Spleen (tissue), 11 donors: ENCODE measurements at regions not wholly inside any gene's neighbourhood (a gene's known extent, or its start where the extent isn't known, plus 50 kb on each side); places are given as distances from the start of the nearest gene placed in this dataset.

ENCODE experiments used
- DNase-seq: peaks from one replicate; pipeline ENCODE4 v3.0.0-alpha.2; 2020
- H3K27ac ChIP-seq, 8 donors: fragments of 200-600 bp; sonication (generic) in 7 of 8; 1 replicate in 4 of 8; 2 replicates in 4 of 8; pipeline versions ENCODE4 v1.5.0 to v1.8.0; 2016 to 2021; ENCODE audit warnings: inconsistent platforms in 4 of 8, mild to moderate bottlenecking in 4 of 8, moderate library complexity in 1 of 8
- H3K27me3 ChIP-seq, 7 donors: fragments of 200-600 bp; sonication (generic) in 6 of 7; replicated peaks in 1 of 7; 1 replicate in 4 of 7; 2 replicates in 3 of 7; pipeline versions ENCODE4 v1.5.0 to v1.8.0; 2016 to 2021; ENCODE audit warnings: inconsistent platforms in 3 of 7, mild to moderate bottlenecking in 1 of 7
- H3K36me3 ChIP-seq, 6 donors: fragments of 200-600 bp; sonication (generic) in 5 of 6; 1 replicate in 4 of 6; 2 replicates in 2 of 6; pipeline versions ENCODE4 v1.5.0 to v1.8.0; 2016 to 2021; ENCODE audit warnings: inconsistent platforms in 2 of 6
- H3K4me1 ChIP-seq, 6 donors: fragments of 200-600 bp; sonication (generic) in 5 of 6; 1 replicate in 3 of 6; 2 replicates in 3 of 6; pipeline versions ENCODE4 v1.5.0 to v1.8.0; 2016 to 2021; ENCODE audit warnings: inconsistent platforms in 3 of 6
- H3K4me3 ChIP-seq, 8 donors: fragments of 200-600 bp; sonication (generic) in 7 of 8; 1 replicate in 4 of 8; 2 replicates in 4 of 8; pipeline versions ENCODE4 v1.5.0 to v1.8.0; 2016 to 2021; ENCODE audit warnings: inconsistent platforms in 4 of 8, mild to moderate bottlenecking in 4 of 8, moderate library complexity in 2 of 8
- H3K9me3 ChIP-seq, 8 donors: fragments of 200-600 bp; sonication (generic) in 7 of 8; 1 replicate in 4 of 8; 2 replicates in 4 of 8; pipeline versions ENCODE4 v1.5.0 to v1.8.0; 2016 to 2021; ENCODE audit warnings: inconsistent platforms in 4 of 8
- CTCF ChIP-seq, 11 experiments: fragments of 200-600 bp in 7 of 11; fragments of 450-650 bp in 4 of 11; sonication (generic) in 4 of 11; IDR thresholded peaks in 8 of 11; conservative IDR thresholded peaks in 3 of 11; 1 replicate in 7 of 11; 2 replicates in 4 of 11; pipeline versions ENCODE4 v1.4.0 to v1.8.0; 2016 to 2021; ENCODE audit warnings: antibody characterized with exemption in 11 of 11, inconsistent platforms in 4 of 11, mild to moderate bottlenecking in 1 of 11
- POLR2A ChIP-seq, 3 donors: fragments of 450-650 bp; IDR thresholded peaks; one replicate each; pipeline ENCODE4 v1.5.1; 2017; ENCODE audit warnings: antibody characterized with exemption in 3 of 3, mild to moderate bottlenecking in 1 of 3
- POLR2AphosphoS5 ChIP-seq, 3 donors: sonication (generic); formaldehyde crosslinking; IDR thresholded peaks; one replicate each; pipeline ENCODE4 v1.5.1; 2017; ENCODE audit warnings: antibody characterized with exemption in 3 of 3
- WGBS, 5 donors: extraction: QIAGEN DNeasy Blood & Tissue Kit in 3 of 5; methylation state at CpG; one replicate each; pipeline versions ENCODE4 v1.1.5 to v1.1.7; 2013 to 2018; 5-methylcytosine and 5-hydroxymethylcytosine counted together
- intact Hi-C: fragments of 100-400 bp; cut with DNase I; formaldehyde crosslinking; loops from one replicate; pipeline ENCODE4 v1.15.0; 2023; ENCODE audit warnings: low total_unique reads
- donor health status: healthy with polysubstance abuse.
- donor health status: DM: no; HTN: no; CAD: no; lungs with moderate emphysema.
- donor health status: DM: no; HTN: no; CAD: no.
- donor health status: Bipolar disorder and iron deficiency.
- donor health status: healthy.
- donor health status: DM: no; HTN: no; CAD: no.
- donor health status: DM: yes; HTN: yes; CAD: no.

GRCh38 chr15:47188758-47189507 is 528.4 kb upstream of the SEMA6D start:
- TF ChIP-seq POLR2AphosphoS5 (IDR thresholded peaks at IDR 0.05) (no peak), CTCF (IDR thresholded peaks at IDR 0.05 in 8 of 11, conservative IDR thresholded peaks at IDR 0.05 in 3 of 11) (no peak), POLR2A (IDR thresholded peaks at IDR 0.05) (no peak)
- H3K9me3 ChIP-seq = no peaks in the 10 kb centered on the region
- no peak for DNase-seq
- intact Hi-C loops = no loop called here
- WGBS, 5 donors = 77 to 88% (median 83%) methylated on average over 1 of the region's 1 CpG
- H3K27ac ChIP-seq = no peak overlapping the region
- H3K4me3 ChIP-seq = no peak overlapping the region
- no peaks in the 10 kb centered on the region for H3K36me3 ChIP-seq
- peaks cover 0 to 29% (median 23%) of the 10 kb centered on the region in 7 donors for H3K27me3 ChIP-seq
- H3K4me1 ChIP-seq = peaks cover 7 to 16% (median 13%) of the 10 kb centered on the region in 6 donors

GRCh38 chr15:47194718-47195117 is 522.6 kb upstream of the SEMA6D start:
- Histone ChIP-seq H3K4me3 (no peak overlapping the region), H3K9me3 (no peaks in the 10 kb centered on the region), H3K27ac (no peak overlapping the region), H3K36me3 (no peaks in the 10 kb centered on the region), H3K27me3 (no peaks in the 10 kb centered on the region), H3K4me1 (peaks cover 0 to 6% (median 0%) of the 10 kb centered on the region in 6 donors)
- TF ChIP-seq POLR2A (IDR thresholded peaks at IDR 0.05) = no peak
- TF ChIP-seq CTCF (IDR thresholded peaks at IDR 0.05 in 8 of 11, conservative IDR thresholded peaks at IDR 0.05 in 3 of 11) = peak in 1 of 11 experiments; percentile 22
- no peak for DNase-seq
- intact Hi-C loops = loop anchor here (2.0 to 10.0 kb wide), 2 partner anchors 794 to 1160 kb away; no protein-coding TSS in a partner anchor
- WGBS, 5 donors = 44 to 55% (median 50%) methylated on average over 2 of the region's 2 CpGs

GRCh38 chr15:47196048-47196447 is 521.3 kb upstream of the SEMA6D start:
- TF ChIP-seq CTCF (IDR thresholded peaks at IDR 0.05 in 8 of 11, conservative IDR thresholded peaks at IDR 0.05 in 3 of 11) (peak; percentile 25 to 84 (median 62)), POLR2A (IDR thresholded peaks at IDR 0.05) (no peak), POLR2AphosphoS5 (IDR thresholded peaks at IDR 0.05) (no peak)
- Histone ChIP-seq H3K36me3 (no peaks in the 10 kb centered on the region), H3K27ac (no peak overlapping the region), H3K27me3 (no peaks in the 10 kb centered on the region), H3K9me3 (no peaks in the 10 kb centered on the region), H3K4me3 (no peak overlapping the region), H3K4me1 (peaks cover 0 to 6% (median 0%) of the 10 kb centered on the region in 6 donors)
- DNase-seq = peak; percentile 82
- intact Hi-C loops = loop anchor here (10.0 kb wide), 1 partner anchor 1159 kb away; no protein-coding TSS in a partner anchor
- WGBS, 5 donors = 0 to 4% (median 1%) methylated on average over 4 of the region's 4 CpGs

DNA sequence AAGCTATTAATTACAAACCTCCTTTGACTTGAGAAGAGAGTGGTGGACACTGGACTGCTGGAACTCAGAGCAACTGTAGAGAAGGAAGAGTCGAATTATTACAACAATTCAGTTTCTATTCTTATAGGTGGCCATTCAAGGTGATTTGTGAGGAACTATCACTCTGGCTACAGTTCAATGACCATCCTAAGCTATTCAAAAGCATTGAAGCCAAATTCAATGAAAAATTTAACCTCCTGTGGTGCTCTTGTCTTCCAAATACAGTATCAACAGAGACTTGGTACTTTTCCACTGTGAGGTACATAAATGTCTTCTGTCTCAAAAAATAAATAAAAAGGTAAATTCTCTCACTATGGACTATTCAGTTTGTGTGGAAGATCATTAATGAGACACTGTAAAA is 513.3 kb upstream of the SEMA6D start:
- no peak for TF ChIP-seq CTCF (IDR thresholded peaks at IDR 0.05 in 8 of 11, conservative IDR thresholded peaks at IDR 0.05 in 3 of 11)
- Histone ChIP-seq H3K4me3 (no peak overlapping the region), H3K27me3 (no peaks in the 10 kb centered on the region), H3K9me3 (no peaks in the 10 kb centered on the region), H3K27ac (no peak overlapping the region), H3K36me3 (no peaks in the 10 kb centered on the region), H3K4me1 (no peaks in the 10 kb centered on the region)
- intact Hi-C loops = no loop called here
- no peak for DNase-seq
- 61 to 82% (median 67%) methylated on average over 1 of the region's 1 CpG for WGBS, 5 donors
